ACHN (cell line): ENCODE measurements at regions not wholly inside any gene's neighbourhood (a gene's known extent, or its start where the extent isn't known, plus 50 kb on each side); places are given as distances from the start of the nearest gene placed in this dataset.

Source experiments
- DNase-seq: peaks from one replicate; pipeline ENCODE4 v3.0.0-alpha.2; 2015
- in situ Hi-C: cut with HindIII; loops from 2 replicates; pipeline ENCODE4 v1.10.0; 2017; ENCODE audit warnings: low sequenced_read_pairs, low pct_ligation_motif_present, low pct_unique_long_range_greater_than_20kb

- in situ Hi-C loops = no loop called here
Observed at GRCh38 chr3:102224171-102224570, 210.6 kb upstream of the ZPLD1 start.

GRCh38 chr3:102225005-102225404 is 209.8 kb upstream of the ZPLD1 start:
- DNase-seq = no peak
- in situ Hi-C loops = loop anchor here (25.0 kb wide), 2 partner anchors 312 to 413 kb away; no protein-coding TSS in a partner anchor

More at GRCh38 chr3:102224171-102224570, 210.6 kb upstream of the ZPLD1 start:
- peak; percentile 38 for DNase-seq

- in situ Hi-C loops = loop anchor here (25.0 kb wide), 2 partner anchors 312 to 413 kb away; no protein-coding TSS in a partner anchor
- peak; percentile 85 for DNase-seq
Observed at GRCh38 chr3:102225407-102226132, 209.2 kb upstream of the ZPLD1 start.

- in situ Hi-C loops = loop anchor here (25.0 kb wide), 2 partner anchors 311 to 414 kb away; no protein-coding TSS in a partner anchor
Observed at GRCh38 chr3:102226463-102226862, 208.4 kb upstream of the ZPLD1 start.

GRCh38 chr3:102229062-102229655 is 205.7 kb upstream of the ZPLD1 start:
- in situ Hi-C loops = loop anchor here (25.0 kb wide), 2 partner anchors 308 to 417 kb away; no protein-coding TSS in a partner anchor
- peak; percentile 77 for DNase-seq

More at GRCh38 chr3:102226463-102226862, 208.4 kb upstream of the ZPLD1 start:
- no peak for DNase-seq

GRCh38 chr3:102230057-102230456 is 204.8 kb upstream of the ZPLD1 start:
- in situ Hi-C loops = loop anchor here (25.0 kb wide), 2 partner anchors 307 to 418 kb away; no protein-coding TSS in a partner anchor
- no peak for DNase-seq

GRCh38 chr3:102233881-102234280 is 200.9 kb upstream of the ZPLD1 start:
- no peak for DNase-seq
- in situ Hi-C loops = loop anchor here (25.0 kb wide), 2 partner anchors 303 to 422 kb away; no protein-coding TSS in a partner anchor

GRCh38 chr3:102235679-102236078 is 199.1 kb upstream of the ZPLD1 start:
- in situ Hi-C loops = loop anchor here (25.0 kb wide), 2 partner anchors 302 to 423 kb away; no protein-coding TSS in a partner anchor
- DNase-seq = peak; percentile 13

- DNase-seq = no peak
- in situ Hi-C loops = loop anchor here (25.0 kb wide), 2 partner anchors 300 to 425 kb away; no protein-coding TSS in a partner anchor
Observed at GRCh38 chr3:102237181-102237580, 197.6 kb upstream of the ZPLD1 start.

GRCh38 chr3:102237838-102238237 is 197.0 kb upstream of the ZPLD1 start:
- DNase-seq = no peak
- in situ Hi-C loops = loop anchor here (25.0 kb wide), 2 partner anchors 299 to 426 kb away; no protein-coding TSS in a partner anchor

- in situ Hi-C loops = loop anchor here (25.0 kb wide), 2 partner anchors 299 to 426 kb away; no protein-coding TSS in a partner anchor
- DNase-seq = no peak
Observed at GRCh38 chr3:102238362-102238761, 196.5 kb upstream of the ZPLD1 start.

- in situ Hi-C loops = loop anchor here (25.0 kb wide), 2 partner anchors 297 to 428 kb away; no protein-coding TSS in a partner anchor
- DNase-seq = no peak
Observed at GRCh38 chr3:102240720-102241119, 194.1 kb upstream of the ZPLD1 start.

GRCh38 chr3:102248981-102249705 is 185.7 kb upstream of the ZPLD1 start:
- DNase-seq = no peak
- in situ Hi-C loops = loop anchor here (25.0 kb wide), 2 partner anchors 288 to 437 kb away; no protein-coding TSS in a partner anchor

GRCh38 chr3:102255736-102256135 is 179.1 kb upstream of the ZPLD1 start:
- no peak for DNase-seq
- in situ Hi-C loops = no loop called here

- no peak for DNase-seq
- in situ Hi-C loops = no loop called here
Observed at GRCh38 chr3:102258666-102259227, 176.1 kb upstream of the ZPLD1 start.

- in situ Hi-C loops = no loop called here
Observed at GRCh38 chr3:102259663-102260062, 175.2 kb upstream of the ZPLD1 start.

GRCh38 chr3:102265720-102266119 is 169.1 kb upstream of the ZPLD1 start:
- DNase-seq = no peak
- in situ Hi-C loops = no loop called here

More at GRCh38 chr3:102259663-102260062, 175.2 kb upstream of the ZPLD1 start:
- no peak for DNase-seq

GRCh38 chr3:102269406-102269805 is 165.4 kb upstream of the ZPLD1 start:
- in situ Hi-C loops = no loop called here
- no peak for DNase-seq
